ENCODE measurements at regions not wholly inside any gene's neighbourhood (a gene's known extent, or its start where the extent isn't known, plus 50 kb on each side); places are given as distances from the start of the nearest gene placed in this dataset.

DNA sequence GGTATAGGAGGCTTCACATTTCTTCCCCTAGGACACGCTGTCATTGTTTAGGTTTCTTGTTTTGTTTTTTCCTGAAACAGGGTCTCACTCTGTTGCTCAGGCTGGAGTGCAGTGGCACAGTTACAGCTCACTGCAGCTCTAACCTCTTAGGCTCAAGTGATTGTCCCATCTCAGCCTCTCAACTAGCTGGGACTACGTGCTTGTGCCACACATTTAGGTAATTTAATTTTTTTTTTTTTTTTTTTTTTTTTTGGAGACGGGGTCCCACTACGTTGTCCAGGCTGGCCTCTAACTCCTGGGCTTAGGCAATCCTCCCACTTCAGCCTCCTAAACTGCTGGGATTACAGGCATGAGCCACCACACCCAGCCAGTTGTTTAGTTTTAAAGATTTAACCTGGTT is 66.2 kb downstream of the EXOSC2 start:
- TF ChIP-seq, protein P1, sequence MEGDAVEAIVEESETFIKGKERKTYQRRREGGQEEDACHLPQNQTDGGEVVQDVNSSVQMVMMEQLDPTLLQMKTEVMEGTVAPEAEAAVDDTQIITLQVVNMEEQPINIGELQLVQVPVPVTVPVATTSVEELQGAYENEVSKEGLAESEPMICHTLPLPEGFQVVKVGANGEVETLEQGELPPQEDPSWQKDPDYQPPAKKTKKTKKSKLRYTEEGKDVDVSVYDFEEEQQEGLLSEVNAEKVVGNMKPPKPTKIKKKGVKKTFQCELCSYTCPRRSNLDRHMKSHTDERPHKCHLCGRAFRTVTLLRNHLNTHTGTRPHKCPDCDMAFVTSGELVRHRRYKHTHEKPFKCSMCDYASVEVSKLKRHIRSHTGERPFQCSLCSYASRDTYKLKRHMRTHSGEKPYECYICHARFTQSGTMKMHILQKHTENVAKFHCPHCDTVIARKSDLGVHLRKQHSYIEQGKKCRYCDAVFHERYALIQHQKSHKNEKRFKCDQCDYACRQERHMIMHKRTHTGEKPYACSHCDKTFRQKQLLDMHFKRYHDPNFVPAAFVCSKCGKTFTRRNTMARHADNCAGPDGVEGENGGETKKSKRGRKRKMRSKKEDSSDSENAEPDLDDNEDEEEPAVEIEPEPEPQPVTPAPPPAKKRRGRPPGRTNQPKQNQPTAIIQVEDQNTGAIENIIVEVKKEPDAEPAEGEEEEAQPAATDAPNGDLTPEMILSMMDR (IDR thresholded peaks at IDR 0.05): no peak
- TF ChIP-seq POLR2A (IDR thresholded peaks at IDR 0.05): no peak

All from lower leg skin (tissue), 3 donors.